BE2C (cell line): ENCODE measurements at regions not wholly inside any gene's neighbourhood (a gene's known extent, or its start where the extent isn't known, plus 50 kb on each side); places are given as distances from the start of the nearest gene placed in this dataset.
"Not testable (repeated sequence)": the region's sequence is repeated elsewhere in the genome, so short reads cannot be mapped to it uniquely, and the experiment has no call there.

Experiments
- DNase-seq: peaks from one replicate; pipeline ENCODE4 v3.0.0-alpha.2; 2020
- H3K27me3 ChIP-seq: fragments of 250-450 bp; sonication (Bioruptor Pico); 2 replicates; pipeline ENCODE4 v1.5.1; 2020; ENCODE audit warnings: mild to moderate bottlenecking
- H3K36me3 ChIP-seq: fragments of 250-450 bp; sonication (Bioruptor Pico); 2 replicates; pipeline ENCODE4 v1.5.1; 2020; ENCODE audit warnings: mild to moderate bottlenecking
- H3K4me1 ChIP-seq: fragments of 250-450 bp; sonication (Bioruptor Pico); 2 replicates; pipeline ENCODE4 v1.5.1; 2020
- H3K4me3 ChIP-seq: 2 replicates; pipeline ENCODE4 v1.5.1; 2011; ENCODE audit warnings: low read depth, low read length
- H3K9me3 ChIP-seq: fragments of 250-450 bp; sonication (Bioruptor Pico); 2 replicates; pipeline ENCODE4 v1.5.1; 2020
- CTCF ChIP-seq: IDR thresholded peaks from 2 replicates; pipeline ENCODE4 v1.5.1; 2012; ENCODE audit warnings: mild to moderate bottlenecking, low read depth, low read length

GRCh38 chr5:51685419-51685818 is 302.2 kb downstream of the ISL1 start:
- Histone ChIP-seq H3K4me1 (peaks cover 4% of the 10 kb centered on the region), H3K4me3 (no peak overlapping the region), H3K27me3 (no peaks in the 10 kb centered on the region), H3K9me3 (no peaks in the 10 kb centered on the region), H3K36me3 (no peaks in the 10 kb centered on the region)
- no peak for DNase-seq
- no peak for TF ChIP-seq CTCF

- no peak for DNase-seq
- Histone ChIP-seq H3K27me3 (no peaks in the 10 kb centered on the region), H3K9me3 (no peaks in the 10 kb centered on the region), H3K36me3 (no peaks in the 10 kb centered on the region), H3K4me3 (no peak overlapping the region), H3K4me1 (peaks cover 4% of the 10 kb centered on the region)
- no peak for TF ChIP-seq CTCF
Observed at GRCh38 chr5:51686622-51687021, 303.4 kb downstream of the ISL1 start.

- no peak for DNase-seq
Observed at GRCh38 chr5:51691538-51692079, 308.4 kb downstream of the ISL1 start.

GRCh38 chr5:51694826-51695225 is 311.6 kb downstream of the ISL1 start:
- DNase-seq = no peak
- no peak for TF ChIP-seq CTCF
- H3K36me3 ChIP-seq = no peaks in the 10 kb centered on the region
- H3K9me3 ChIP-seq = no peaks in the 10 kb centered on the region
- no peaks in the 10 kb centered on the region for H3K4me1 ChIP-seq
- H3K4me3 ChIP-seq = no peak overlapping the region
- no peaks in the 10 kb centered on the region for H3K27me3 ChIP-seq

More at GRCh38 chr5:51691538-51692079, 308.4 kb downstream of the ISL1 start:
- Histone ChIP-seq H3K4me3 (no peak overlapping the region), H3K9me3 (no peaks in the 10 kb centered on the region), H3K27me3 (no peaks in the 10 kb centered on the region), H3K36me3 (no peaks in the 10 kb centered on the region), H3K4me1 (no peaks in the 10 kb centered on the region)
- TF ChIP-seq CTCF = no peak

GRCh38 chr5:51696122-51696521 is 312.9 kb downstream of the ISL1 start:
- H3K4me3 ChIP-seq = no peak overlapping the region
- no peak for TF ChIP-seq CTCF
- no peaks in the 10 kb centered on the region for H3K9me3 ChIP-seq
- H3K4me1 ChIP-seq = no peaks in the 10 kb centered on the region
- DNase-seq = no peak
- H3K27me3 ChIP-seq = no peaks in the 10 kb centered on the region
- H3K36me3 ChIP-seq = no peaks in the 10 kb centered on the region

- H3K4me3 ChIP-seq, H3K27me3 ChIP-seq, H3K36me3 ChIP-seq, DNase-seq, H3K9me3 ChIP-seq, H3K4me1 ChIP-seq: not testable (repeated sequence)
Observed at GRCh38 chr5:51702046-51702445, 318.8 kb downstream of the ISL1 start.

GRCh38 chr5:51712201-51712600 is 329.0 kb downstream of the ISL1 start:
- no peak overlapping the region for H3K4me3 ChIP-seq
- no peak for TF ChIP-seq CTCF
- H3K36me3 ChIP-seq = no peaks in the 10 kb centered on the region; the same call in 1 of the 2 replicates
- no peaks in the 10 kb centered on the region for H3K4me1 ChIP-seq
- H3K27me3 ChIP-seq = no peaks in the 10 kb centered on the region
- no peaks in the 10 kb centered on the region; the same call in 1 of the 2 replicates for H3K9me3 ChIP-seq
- no peak for DNase-seq

- H3K4me1 ChIP-seq = not testable (repeated sequence)
Observed at GRCh38 chr5:51715445-51715844, 332.2 kb downstream of the ISL1 start.

More at GRCh38 chr5:51715445-51715844, 332.2 kb downstream of the ISL1 start:
- not testable (repeated sequence) for H3K4me3 ChIP-seq, H3K36me3 ChIP-seq, H3K9me3 ChIP-seq, H3K27me3 ChIP-seq, DNase-seq
